Mucosa of descending colon (tissue), 3 donors: ENCODE measurements at regions not wholly inside any gene's neighbourhood (a gene's known extent, or its start where the extent isn't known, plus 50 kb on each side); places are given as distances from the start of the nearest gene placed in this dataset.

Experiments
- ATAC-seq: fragments of 200-7000 bp; cut with Tn5 transposase; one replicate; pipeline ENCODE4 v1.9.1; 2020; ENCODE audit warnings: mild to moderate bottlenecking, moderate library complexity
- DNase-seq, 3 donors: peaks; one replicate each; pipeline ENCODE4 v3.0.0-alpha.2; 2020
- H3K36me3 ChIP-seq: fragments of 200-600 bp; one replicate; pipeline ENCODE4 v1.8.0; 2021; ENCODE audit warnings: low read depth, mild to moderate bottlenecking
- H3K4me1 ChIP-seq: fragments of 200-600 bp; one replicate; pipeline ENCODE4 v1.8.0; 2021; ENCODE audit warnings: low read depth, mild to moderate bottlenecking
- H3K4me3 ChIP-seq: fragments of 200-600 bp; one replicate; pipeline ENCODE4 v1.8.0; 2021; ENCODE audit warnings: mild to moderate bottlenecking
- H3K9me3 ChIP-seq: fragments of 200-600 bp; one replicate; pipeline ENCODE4 v1.8.0; 2021; ENCODE audit warnings: mild to moderate bottlenecking
- CTCF ChIP-seq: fragments of 200-600 bp; IDR thresholded peaks from one replicate; pipeline ENCODE4 v1.8.0; 2022; ENCODE audit warnings: antibody characterized with exemption, mild to moderate bottlenecking
- intact Hi-C, 2 donors: fragments of 100-400 bp; cut with DNase I in 1 of 2; cut with micrococcal nuclease in 1 of 2; formaldehyde crosslinking; loops; one replicate each; pipeline versions ENCODE4 v1.11.0 to v1.11.1; 2022; cut with DNase I, micrococcal nuclease
- donor health status: DM: no; HTN: no; CAD: no; lungs with moderate emphysema.
- donor health status: DM: no; HTN: no; CAD: no.
- donor health status: DM: no; HTN: yes; CAD: no.

- no peak for DNase-seq
- Histone ChIP-seq H3K36me3 (no peaks in the 10 kb centered on the region), H3K4me3 (no peak overlapping the region), H3K9me3 (no peaks in the 10 kb centered on the region), H3K4me1 (no peaks in the 10 kb centered on the region)
- no peak for TF ChIP-seq CTCF
- ATAC-seq: peak; percentile 57
- intact Hi-C loops: no loop called here
These were observed 230.2 kb upstream of the TBX3 start for GRCh38 chr12:114913871-114914801.

GRCh38 chr12:114912811-114913210 lies 228.8 kb upstream of the TBX3 start:
- Histone ChIP-seq H3K4me1 (no peaks in the 10 kb centered on the region), H3K4me3 (no peak overlapping the region), H3K36me3 (no peaks in the 10 kb centered on the region), H3K9me3 (no peaks in the 10 kb centered on the region)
- TF ChIP-seq CTCF: no peak
- ATAC-seq: no peak
- no peak for DNase-seq
- intact Hi-C loops: no loop called here

DNA sequence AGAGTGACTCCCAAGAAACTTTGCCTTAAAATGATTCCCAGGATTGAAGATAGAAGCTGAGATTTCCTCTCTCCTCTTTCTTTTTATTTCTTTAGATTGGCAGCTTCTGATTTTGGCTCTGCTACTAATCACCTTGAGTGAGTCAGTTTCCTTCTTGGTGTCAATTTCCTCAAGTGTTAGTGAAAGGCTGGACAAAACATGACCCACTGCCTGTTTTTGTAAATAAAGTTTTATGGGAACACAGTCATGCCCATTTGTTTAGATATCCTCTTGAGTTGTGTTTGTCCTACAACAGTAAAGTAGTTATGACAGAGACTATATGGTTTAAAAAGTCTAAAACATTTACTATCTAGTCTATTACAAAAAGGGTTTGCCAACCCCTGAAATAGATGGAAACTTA lies 227.2 kb upstream of the TBX3 start:
- H3K9me3 ChIP-seq: no peaks in the 10 kb centered on the region
- DNase-seq: no peak
- H3K4me3 ChIP-seq: no peak overlapping the region
- TF ChIP-seq CTCF: no peak
- H3K4me1 ChIP-seq: no peaks in the 10 kb centered on the region
- H3K36me3 ChIP-seq: no peaks in the 10 kb centered on the region
- intact Hi-C loops: no loop called here
- no peak for ATAC-seq

GRCh38 chr12:114904254-114905003 lies 220.5 kb upstream of the TBX3 start:
- Histone ChIP-seq H3K36me3 (no peaks in the 10 kb centered on the region), H3K4me1 (no peaks in the 10 kb centered on the region), H3K9me3 (no peaks in the 10 kb centered on the region), H3K4me3 (no peak overlapping the region)
- DNase-seq (no peak), ATAC-seq (no peak)
- intact Hi-C loops: no loop called here
- TF ChIP-seq CTCF: no peak

DNA sequence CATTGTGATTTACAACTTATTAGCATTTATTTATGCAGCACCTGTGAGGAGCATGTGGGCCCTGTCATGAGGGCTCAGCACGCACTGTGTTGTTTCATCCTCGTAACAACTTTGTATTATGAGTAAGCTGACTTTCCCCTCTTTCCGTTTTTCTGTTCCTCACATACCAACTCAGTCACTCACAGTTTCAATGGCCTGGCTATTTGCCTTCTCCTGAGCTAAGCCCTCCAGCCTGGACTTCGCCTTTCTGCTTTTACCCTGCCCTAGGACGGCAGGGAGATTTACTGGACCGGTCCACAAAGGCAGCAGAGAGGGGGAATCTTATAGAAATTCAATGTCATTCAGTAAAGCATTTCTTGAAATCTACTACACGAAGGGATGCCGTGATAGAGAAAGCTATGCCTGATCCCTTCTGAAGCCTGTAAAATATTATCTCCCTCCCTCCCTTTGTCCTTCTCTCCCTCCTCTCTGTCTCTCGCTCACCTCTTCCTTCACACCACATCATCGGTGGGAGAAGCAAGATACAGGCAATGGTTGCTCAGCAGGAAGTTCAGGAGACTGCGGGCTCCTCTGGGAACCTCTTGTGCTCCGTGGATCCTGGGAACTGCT lies 219.2 kb upstream of the TBX3 start:
- no peak overlapping the region for H3K4me3 ChIP-seq
- intact Hi-C loops: no loop called here
- no peaks in the 10 kb centered on the region for H3K36me3 ChIP-seq
- H3K4me1 ChIP-seq: no peaks in the 10 kb centered on the region
- no peak for ATAC-seq
- TF ChIP-seq CTCF: no peak
- no peak for DNase-seq
- H3K9me3 ChIP-seq: no peaks in the 10 kb centered on the region
